Neutrophil (primary cell): ENCODE measurements at regions not wholly inside any gene's neighbourhood (a gene's known extent, or its start where the extent isn't known, plus 50 kb on each side); places are given as distances from the start of the nearest gene placed in this dataset.

Source experiments
- H3K27ac ChIP-seq: fragments of 200-600 bp; sonication (generic); 2 replicates; pipeline ENCODE4 v1.5.1; 2016; ENCODE audit warnings: mild to moderate bottlenecking, moderate library complexity
- H3K27me3 ChIP-seq: fragments of 200-600 bp; sonication (generic); 2 replicates; pipeline ENCODE4 v1.6.0; 2016; ENCODE audit warnings: mild to moderate bottlenecking
- H3K36me3 ChIP-seq: fragments of 200-600 bp; sonication (generic); 2 replicates; pipeline ENCODE4 v1.5.1; 2017
- H3K4me1 ChIP-seq, 2 experiments: fragments of 200-600 bp in 1 of 2; sonication (generic) in 1 of 2; 1 replicate in 1 of 2; 2 replicates in 1 of 2; pipeline versions ENCODE4 v1.5.1 to v1.6.1; 2013 to 2016; ENCODE audit warnings: low read depth in 1 of 2, low read length in 1 of 2, mild to moderate bottlenecking in 1 of 2, moderate library complexity in 1 of 2; ENCODE audit not compliant: control insufficient read depth in 1 of 2, insufficient read depth in 1 of 2
- H3K4me3 ChIP-seq, 2 experiments: fragments of 200-600 bp in 1 of 2; sonication (generic) in 1 of 2; 1 replicate in 1 of 2; 2 replicates in 1 of 2; pipeline ENCODE4 v1.5.1; 2013 to 2016; ENCODE audit warnings: low read depth in 1 of 2, low read length in 1 of 2, mild to moderate bottlenecking in 1 of 2, moderate library complexity in 1 of 2
- H3K9me3 ChIP-seq: fragments of 200-600 bp; sonication (generic); 2 replicates; pipeline ENCODE4 v1.5.1; 2016
- TF ChIP-seq, protein P1 (sequence below): fragments of 200-600 bp; sonication (generic); IDR thresholded peaks from 2 replicates; pipeline ENCODE4 v1.5.1; 2016; ENCODE audit warnings: antibody characterized with exemption

DNA sequence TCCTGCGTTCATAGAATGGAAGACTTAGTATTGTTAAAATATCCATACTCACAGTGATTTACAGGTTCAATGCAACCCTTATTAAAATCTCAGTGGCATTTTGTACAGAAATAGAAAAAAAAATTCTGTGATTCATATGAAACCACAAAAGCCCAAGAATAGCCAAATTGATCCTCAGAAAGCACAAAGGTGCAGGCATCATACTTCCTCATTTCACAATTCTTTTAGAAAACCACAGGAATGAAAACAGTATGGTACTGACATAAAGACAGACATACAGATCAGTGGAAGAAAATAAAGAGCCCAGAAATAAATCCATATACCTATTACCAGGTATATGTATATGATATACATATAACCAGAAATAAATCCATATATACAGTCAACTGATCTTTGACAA, 86.8 kb upstream of the MEGF10 start:
- no peak overlapping the region for H3K27ac ChIP-seq
- H3K27me3 ChIP-seq, result peaks cover 14% of the 10 kb centered on the region
- no peak overlapping the region for H3K4me3 ChIP-seq
- no peaks in the 10 kb centered on the region for H3K36me3 ChIP-seq
- no peaks in the 10 kb centered on the region for H3K4me1 ChIP-seq
- TF ChIP-seq, protein P1, sequence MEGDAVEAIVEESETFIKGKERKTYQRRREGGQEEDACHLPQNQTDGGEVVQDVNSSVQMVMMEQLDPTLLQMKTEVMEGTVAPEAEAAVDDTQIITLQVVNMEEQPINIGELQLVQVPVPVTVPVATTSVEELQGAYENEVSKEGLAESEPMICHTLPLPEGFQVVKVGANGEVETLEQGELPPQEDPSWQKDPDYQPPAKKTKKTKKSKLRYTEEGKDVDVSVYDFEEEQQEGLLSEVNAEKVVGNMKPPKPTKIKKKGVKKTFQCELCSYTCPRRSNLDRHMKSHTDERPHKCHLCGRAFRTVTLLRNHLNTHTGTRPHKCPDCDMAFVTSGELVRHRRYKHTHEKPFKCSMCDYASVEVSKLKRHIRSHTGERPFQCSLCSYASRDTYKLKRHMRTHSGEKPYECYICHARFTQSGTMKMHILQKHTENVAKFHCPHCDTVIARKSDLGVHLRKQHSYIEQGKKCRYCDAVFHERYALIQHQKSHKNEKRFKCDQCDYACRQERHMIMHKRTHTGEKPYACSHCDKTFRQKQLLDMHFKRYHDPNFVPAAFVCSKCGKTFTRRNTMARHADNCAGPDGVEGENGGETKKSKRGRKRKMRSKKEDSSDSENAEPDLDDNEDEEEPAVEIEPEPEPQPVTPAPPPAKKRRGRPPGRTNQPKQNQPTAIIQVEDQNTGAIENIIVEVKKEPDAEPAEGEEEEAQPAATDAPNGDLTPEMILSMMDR, result no peak
- no peaks in the 10 kb centered on the region for H3K9me3 ChIP-seq

DNA sequence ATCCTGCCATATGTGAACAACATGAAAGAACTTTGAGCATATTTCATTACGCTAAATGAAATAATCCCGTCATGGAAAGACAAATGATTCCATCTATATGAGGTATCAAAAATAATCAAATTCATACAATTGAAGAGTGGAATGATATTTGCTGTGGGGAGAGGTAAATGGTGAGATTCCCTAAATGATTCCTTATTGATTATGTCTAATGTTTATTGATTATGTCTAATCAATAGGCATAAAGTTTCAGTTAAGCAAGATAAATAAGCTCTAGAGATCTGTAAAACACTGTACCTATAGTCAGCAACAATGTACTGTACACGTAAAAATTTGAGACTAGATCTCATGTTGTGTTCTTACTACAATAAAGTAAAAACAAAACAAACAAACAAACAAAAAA, 85.4 kb upstream of the MEGF10 start:
- no peaks in the 10 kb centered on the region for H3K9me3 ChIP-seq
- no peaks in the 10 kb centered on the region for H3K4me1 ChIP-seq
- no peak overlapping the region for H3K27ac ChIP-seq
- H3K27me3 ChIP-seq, result peaks cover 14% of the 10 kb centered on the region
- no peaks in the 10 kb centered on the region for H3K36me3 ChIP-seq
- H3K4me3 ChIP-seq, result no peak overlapping the region
- TF ChIP-seq, protein P1, result no peak

DNA sequence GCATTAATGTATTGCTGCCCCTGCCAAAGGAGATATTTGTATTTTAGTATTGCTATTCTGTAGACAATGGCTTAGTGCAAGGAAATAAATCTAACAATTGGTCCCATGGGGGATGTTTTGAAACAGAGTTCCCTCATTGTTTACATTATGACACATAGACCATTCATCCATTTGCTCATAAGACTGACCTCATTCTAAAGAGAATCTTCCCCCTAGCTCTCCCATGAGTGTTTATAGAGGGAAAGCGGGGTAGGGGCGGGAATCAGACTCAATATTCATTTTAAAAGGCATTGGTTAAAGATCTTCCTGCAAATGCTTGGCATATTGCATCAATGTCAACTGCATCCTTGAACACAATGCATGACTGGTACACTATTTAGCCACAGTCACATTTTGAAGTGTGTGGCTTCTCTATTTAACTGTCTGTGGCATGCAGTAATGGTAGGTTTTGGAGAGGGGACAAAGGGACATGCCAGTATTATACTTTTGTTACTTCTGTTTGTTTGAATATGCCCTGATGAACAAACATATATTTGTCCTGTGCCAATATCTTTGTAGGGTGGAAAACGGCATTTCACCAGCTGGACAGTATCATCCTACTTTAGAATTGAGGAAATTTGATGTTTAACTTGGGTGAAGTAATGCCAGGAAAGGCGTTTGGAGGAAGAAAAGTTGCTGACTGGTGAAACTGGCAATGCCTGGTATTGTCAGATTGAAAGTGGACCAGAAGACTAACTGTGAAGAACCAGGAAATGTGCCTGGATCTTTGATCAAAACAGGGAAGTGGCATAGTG, 84.1 kb upstream of the MEGF10 start:
- TF ChIP-seq, protein P1, result no peak
- no peaks in the 10 kb centered on the region for H3K36me3 ChIP-seq
- H3K4me3 ChIP-seq, result no peak overlapping the region
- H3K27ac ChIP-seq, result no peak overlapping the region
- H3K27me3 ChIP-seq, result peaks cover 14% of the 10 kb centered on the region
- H3K9me3 ChIP-seq, result no peaks in the 10 kb centered on the region
- no peaks in the 10 kb centered on the region for H3K4me1 ChIP-seq

DNA sequence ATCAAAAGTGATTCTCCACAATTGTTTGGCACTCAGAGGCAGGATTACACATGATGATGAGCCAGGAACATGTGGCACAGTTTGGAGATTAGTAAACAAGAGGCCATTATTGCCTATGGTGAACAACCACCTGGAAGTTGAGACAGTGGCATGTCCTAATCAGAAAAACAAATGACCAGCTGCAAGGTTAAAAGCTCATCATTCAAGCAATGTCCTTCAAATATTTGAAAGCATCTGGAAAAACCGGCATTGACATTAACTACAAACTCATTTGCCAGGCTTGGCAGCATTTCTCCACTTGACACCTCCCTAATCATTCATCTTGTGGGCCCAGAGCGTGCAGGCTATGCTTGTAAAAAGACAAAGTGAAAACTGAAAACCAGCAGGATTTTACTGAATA, 80.6 kb upstream of the MEGF10 start:
- H3K36me3 ChIP-seq, result no peaks in the 10 kb centered on the region
- TF ChIP-seq, protein P1, result no peak
- H3K27me3 ChIP-seq, result peaks cover 14% of the 10 kb centered on the region
- H3K27ac ChIP-seq, result no peak overlapping the region
- H3K4me1 ChIP-seq, result no peaks in the 10 kb centered on the region
- no peaks in the 10 kb centered on the region for H3K9me3 ChIP-seq
- no peak overlapping the region for H3K4me3 ChIP-seq

DNA sequence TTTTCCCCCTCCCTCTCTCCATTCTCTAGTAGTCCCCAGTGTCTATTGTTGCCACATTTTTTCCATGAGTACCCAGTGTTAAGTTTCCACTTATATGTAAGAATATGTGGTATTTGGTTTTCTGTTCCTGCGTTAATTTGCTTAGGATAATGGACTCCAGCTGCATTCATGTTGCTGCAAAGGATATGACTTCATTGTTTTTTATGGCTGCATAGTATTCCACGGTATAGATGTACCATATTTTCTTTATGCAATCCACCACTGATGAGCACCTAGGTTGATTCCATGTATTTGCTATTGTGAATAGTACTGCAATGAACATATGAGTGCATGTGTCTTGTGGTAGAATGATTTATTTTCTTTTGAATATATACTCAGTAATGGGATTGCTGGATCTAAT, 77.4 kb upstream of the MEGF10 start:
- TF ChIP-seq, protein P1, result no peak
- H3K27me3 ChIP-seq, result peaks cover 4% of the 10 kb centered on the region
- no peaks in the 10 kb centered on the region for H3K9me3 ChIP-seq
- H3K4me3 ChIP-seq, result no peak overlapping the region
- no peaks in the 10 kb centered on the region for H3K36me3 ChIP-seq
- H3K27ac ChIP-seq, result no peak overlapping the region
- no peaks in the 10 kb centered on the region for H3K4me1 ChIP-seq
